LNCaP clone FGC (cell line): ENCODE measurements at regions not wholly inside any gene's neighbourhood (a gene's known extent, or its start where the extent isn't known, plus 50 kb on each side); places are given as distances from the start of the nearest gene placed in this dataset.

Experiments
- DNase-seq: peaks from one replicate; pipeline ENCODE4 v3.0.0-alpha.2; 2011; ENCODE audit warnings: low read depth
- H3K4me3 ChIP-seq: 2 replicates; pipeline ENCODE4 v1.5.1; 2011; ENCODE audit warnings: mild to moderate bottlenecking, low read depth, low read length, control low read depth
- CTCF ChIP-seq: IDR thresholded peaks from 2 replicates; pipeline ENCODE4 v1.5.1; 2012; ENCODE audit warnings: mild to moderate bottlenecking; ENCODE audit not compliant: control insufficient read depth, insufficient read depth; ENCODE audit errors: extremely low read depth

DNA sequence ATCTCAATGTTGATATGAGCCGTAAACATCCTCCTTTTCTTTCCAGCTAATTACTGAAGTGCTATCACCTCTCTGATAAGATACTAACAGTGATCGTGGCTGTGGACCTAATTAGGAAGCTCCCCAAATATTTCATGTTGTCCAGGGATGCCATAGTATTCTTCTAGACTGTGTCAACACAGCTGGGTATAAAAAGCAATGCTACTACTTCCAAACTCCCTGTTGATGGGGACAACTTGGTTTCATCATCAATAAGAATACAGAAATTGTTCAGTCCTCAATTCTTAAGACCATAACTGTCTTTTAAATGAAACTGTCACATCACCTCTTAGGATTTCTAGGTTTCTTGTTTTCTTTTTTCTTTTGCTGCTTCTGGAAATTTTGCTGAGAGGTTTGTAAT lies 530.6 kb downstream of the TOX3 start:
- H3K4me3 ChIP-seq, result no peak overlapping the region
- no peak for DNase-seq
- no peak for TF ChIP-seq CTCF

DNA sequence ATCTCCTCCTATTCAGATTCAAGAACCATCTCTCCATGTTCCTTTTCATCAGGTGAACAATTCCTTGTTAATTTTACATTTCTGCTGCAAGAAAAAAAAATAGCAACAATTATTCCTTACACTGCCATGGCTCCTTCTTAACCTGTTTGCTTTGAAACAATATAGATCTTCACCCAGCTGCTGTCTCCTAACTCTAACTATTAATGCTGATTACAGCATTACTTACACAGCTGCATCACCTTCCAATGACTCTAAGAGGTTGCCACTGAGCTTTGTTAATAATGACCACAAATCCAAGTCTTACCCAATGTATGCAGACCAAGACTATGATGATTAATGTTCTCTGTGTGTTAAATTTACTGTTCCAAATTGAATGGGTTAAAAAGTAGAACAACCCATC lies 541.4 kb downstream of the TOX3 start:
- TF ChIP-seq CTCF, result no peak
- no peak overlapping the region for H3K4me3 ChIP-seq
- no peak for DNase-seq

DNA sequence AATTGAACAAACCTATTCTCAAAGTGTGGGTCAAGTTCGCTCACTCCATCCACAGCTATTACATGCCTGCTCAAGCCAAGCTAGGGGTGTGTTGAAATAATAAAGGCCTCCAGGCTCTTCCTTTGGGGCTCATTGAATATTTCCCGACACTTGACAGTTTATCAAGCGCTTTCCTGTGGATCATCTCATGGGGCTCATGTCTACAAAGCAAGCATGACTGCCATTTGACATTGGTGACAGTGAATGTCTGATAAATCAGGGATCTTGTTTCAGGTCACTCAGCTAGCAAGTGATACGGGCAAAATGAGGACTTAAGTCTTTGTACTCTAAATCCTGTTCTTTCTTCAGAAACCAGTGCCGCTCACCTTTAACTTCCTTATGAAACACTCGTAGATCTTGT lies 542.6 kb downstream of the TOX3 start:
- no peak for DNase-seq
- TF ChIP-seq CTCF, result no peak
- H3K4me3 ChIP-seq, result no peak overlapping the region

DNA sequence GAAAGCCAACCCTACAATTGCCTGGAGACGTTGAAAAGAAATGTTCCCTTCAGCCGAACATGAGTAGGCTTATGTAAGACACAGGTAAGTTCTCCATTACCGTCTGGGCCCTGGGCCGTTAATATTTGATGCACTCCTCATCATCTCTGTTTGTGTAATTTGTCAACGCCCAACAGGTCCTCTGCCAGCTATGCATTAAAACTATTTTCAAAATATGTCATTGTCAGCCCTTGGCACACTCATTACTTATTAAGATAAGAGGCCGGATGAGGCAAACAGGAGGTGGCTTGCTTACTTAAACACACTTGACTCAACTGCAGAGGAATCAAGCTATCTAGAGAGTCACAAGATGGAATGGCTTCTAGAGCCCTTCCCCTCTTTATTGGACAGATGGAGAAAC lies 544.9 kb downstream of the TOX3 start:
- no peak for TF ChIP-seq CTCF
- no peak overlapping the region for H3K4me3 ChIP-seq
- DNase-seq, result no peak

GRCh38 chr16:51996516-51996915 lies 550.4 kb downstream of the TOX3 start:
- H3K4me3 ChIP-seq, result no peak overlapping the region
- no peak for TF ChIP-seq CTCF
- DNase-seq, result no peak

DNA sequence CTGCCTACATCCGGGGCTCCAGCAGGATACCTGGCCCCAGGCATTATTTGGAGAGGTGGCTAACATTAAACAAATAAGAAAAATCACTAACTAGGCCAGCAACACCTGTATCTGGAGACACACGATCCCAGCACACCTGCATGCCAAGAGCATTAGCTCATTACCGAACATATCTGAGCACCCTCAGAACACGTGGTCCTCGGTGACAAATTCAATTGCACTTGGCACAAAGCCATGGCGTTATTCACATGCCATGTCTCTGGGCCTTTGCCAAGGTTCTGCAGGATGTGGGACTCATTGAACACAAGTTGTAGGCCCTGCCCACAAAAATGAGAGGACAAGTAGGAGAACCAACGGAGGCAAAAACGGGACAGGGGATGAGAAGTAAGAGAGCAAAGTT lies 552.3 kb downstream of the TOX3 start:
- no peak for TF ChIP-seq CTCF
- no peak overlapping the region for H3K4me3 ChIP-seq
- peak; percentile 63 for DNase-seq

DNA sequence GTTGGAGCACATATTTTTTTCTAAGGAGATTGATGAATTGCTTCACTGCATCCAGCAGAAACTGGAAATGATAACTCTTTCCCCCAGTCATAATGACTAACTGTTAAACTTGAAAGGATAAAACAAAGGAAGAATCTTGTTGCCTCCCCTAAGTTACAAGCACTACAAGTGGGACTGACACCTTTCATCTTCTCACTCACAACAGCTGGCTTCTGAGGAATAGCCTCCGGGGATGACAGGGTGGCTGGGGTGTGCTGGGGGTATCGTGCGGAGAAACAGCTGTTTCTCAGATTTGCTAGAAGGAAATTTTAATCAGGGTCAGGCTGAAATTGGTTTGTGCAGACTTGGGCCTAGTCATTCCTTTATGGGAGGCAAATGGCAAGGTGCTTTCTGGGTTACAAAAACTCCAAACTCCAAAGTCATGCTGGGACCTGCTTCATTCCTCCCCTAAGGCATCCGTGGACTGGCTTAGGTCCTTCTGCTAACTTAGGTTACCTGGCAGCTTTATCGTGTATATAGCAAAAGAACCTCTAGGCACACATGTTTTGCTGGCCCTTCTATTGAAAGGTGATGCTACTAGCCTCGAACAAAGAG lies 557.2 kb downstream of the TOX3 start:
- DNase-seq, result no peak
- no peak overlapping the region for H3K4me3 ChIP-seq
- TF ChIP-seq CTCF, result no peak
